HPDE6-E6E7 (cell line): ENCODE measurements at regions not wholly inside any gene's neighbourhood (a gene's known extent, or its start where the extent isn't known, plus 50 kb on each side); places are given as distances from the start of the nearest gene placed in this dataset.

ENCODE experiments used
- DNase-seq: peaks from one replicate; pipeline ENCODE4 v3.0.0; 2011; ENCODE audit warnings: missing footprints; ENCODE audit errors: extremely low spot score

GRCh38 chr10:25113191-25114035, 61.4 kb upstream of the GPR158 start:
- DNase-seq: peak; percentile 4

GRCh38 chr10:25114036-25114411, 60.8 kb upstream of the GPR158 start:
- no peak for DNase-seq

- DNase-seq: no peak
Observed at GRCh38 chr10:25117757-25118156, 57.0 kb upstream of the GPR158 start.

- no peak for DNase-seq
Observed at GRCh38 chr10:25120188-25120587, 54.6 kb upstream of the GPR158 start.
